Breast epithelium (tissue), 3 donors: ENCODE measurements at regions not wholly inside any gene's neighbourhood (a gene's known extent, or its start where the extent isn't known, plus 50 kb on each side); places are given as distances from the start of the nearest gene placed in this dataset.

Experiments used
- CTCF ChIP-seq, 3 donors: fragments of 450-650 bp; IDR thresholded peaks; one replicate each; pipeline ENCODE4 v1.5.1; 2016 to 2017; ENCODE audit warnings: antibody characterized with exemption in 3 of 3, mild to moderate bottlenecking in 3 of 3, moderate library complexity in 3 of 3
- POLR2AphosphoS5 ChIP-seq, 3 donors: sonication (generic); formaldehyde crosslinking; IDR thresholded peaks; one replicate each; pipeline ENCODE4 v1.6.1; 2017; ENCODE audit warnings: antibody characterized with exemption in 3 of 3

GRCh38 chr3:132262305-132262704 lies 54.9 kb upstream of the ACP3 start:
- TF ChIP-seq CTCF (IDR thresholded peaks at IDR 0.05) (no peak), POLR2AphosphoS5 (IDR thresholded peaks at IDR 0.05) (no peak)
